ENCODE measurements at regions not wholly inside any gene's neighbourhood (a gene's known extent, or its start where the extent isn't known, plus 50 kb on each side); places are given as distances from the start of the nearest gene placed in this dataset.

- POLR2A ChIA-PET: no interaction called here
- CTCF ChIA-PET: interaction anchor here (1.1 to 2.9 kb wide), 5 partner anchors 8 to 403 kb away, joined by 3 to 16 read pairs (median 4); no protein-coding TSS in a partner anchor
- TF ChIP-seq CTCF (IDR thresholded peaks at IDR 0.05; ENCODE audit: insufficient read depth, low read length, missing control alignments): no peak
- H3K4me3 ChIP-seq (ENCODE audit: low read depth, low read length): no peak overlapping the region
- no peak for DNase-seq (ENCODE audit: low read depth, low spot score)
These were observed 111.9 kb upstream of the SIRPG start for GRCh38 chr20:1769491-1769890.

DNA sequence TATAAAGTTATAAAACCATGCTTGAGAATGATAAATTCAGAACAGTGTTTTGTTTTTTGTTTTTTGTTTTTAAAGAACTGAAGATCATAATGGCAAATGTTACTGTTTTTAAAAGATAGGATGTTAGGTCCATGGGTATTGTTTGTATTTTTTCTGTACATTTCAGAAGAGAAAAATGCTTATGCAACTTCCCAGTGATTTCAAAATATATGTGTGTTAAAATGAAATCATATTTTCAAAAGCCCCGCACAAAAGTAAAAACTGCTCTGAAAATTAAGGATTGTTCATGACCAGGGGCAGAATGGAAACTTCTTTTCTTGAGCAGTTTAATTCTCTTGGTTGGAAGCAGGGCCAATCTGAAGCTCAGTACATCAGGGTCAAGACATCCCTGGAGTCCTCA is 109.2 kb upstream of the SIRPG start:
- CTCF ChIA-PET: interaction anchor here (0.9 to 4.3 kb wide), 6 partner anchors 10 to 620 kb away, joined by 3 to 70 read pairs (median 28); no protein-coding TSS in a partner anchor
- POLR2A ChIA-PET: no interaction called here

GRCh38 chr20:1764136-1765033 is 106.8 kb upstream of the SIRPG start:
- ChIA-PET POLR2A (no interaction called here), CTCF (interaction anchor here (0.6 to 4.3 kb wide), 47 partner anchors 8 to 693 kb away, joined by 3 to 70 read pairs (median 4); no protein-coding TSS in a partner anchor)
- peak; percentile 91 for TF ChIP-seq CTCF (IDR thresholded peaks at IDR 0.05; ENCODE audit: insufficient read depth, low read length, missing control alignments)
- peak; percentile 49 for DNase-seq (ENCODE audit: low read depth, low spot score)
- no peak overlapping the region for H3K4me3 ChIP-seq (ENCODE audit: low read depth, low read length)

More for the DNA sequence above, 109.2 kb upstream of the SIRPG start:
- no peak for DNase-seq (ENCODE audit: low read depth, low spot score)
- no peak overlapping the region for H3K4me3 ChIP-seq (ENCODE audit: low read depth, low read length)
- no peak for TF ChIP-seq CTCF (IDR thresholded peaks at IDR 0.05; ENCODE audit: insufficient read depth, low read length, missing control alignments)

DNA sequence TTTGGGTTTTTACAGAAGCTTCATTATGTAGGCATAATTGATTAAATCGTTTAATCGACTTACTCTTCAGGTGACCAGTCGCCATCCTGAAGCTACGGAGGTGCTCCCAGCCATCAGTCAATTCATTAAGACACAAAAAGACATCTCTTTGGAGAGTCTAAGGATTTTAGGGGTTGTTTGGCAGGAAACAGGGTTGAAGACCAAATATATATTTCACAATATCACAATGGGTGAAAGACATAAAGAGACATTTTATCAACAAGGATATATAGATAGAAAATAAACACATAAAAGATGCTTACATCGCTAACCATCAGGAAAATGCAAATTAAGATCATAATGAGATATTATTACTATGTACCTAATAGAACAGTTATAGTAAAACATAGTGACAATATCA is 104.0 kb upstream of the SIRPG start:
- POLR2A ChIA-PET: no interaction called here

DNA sequence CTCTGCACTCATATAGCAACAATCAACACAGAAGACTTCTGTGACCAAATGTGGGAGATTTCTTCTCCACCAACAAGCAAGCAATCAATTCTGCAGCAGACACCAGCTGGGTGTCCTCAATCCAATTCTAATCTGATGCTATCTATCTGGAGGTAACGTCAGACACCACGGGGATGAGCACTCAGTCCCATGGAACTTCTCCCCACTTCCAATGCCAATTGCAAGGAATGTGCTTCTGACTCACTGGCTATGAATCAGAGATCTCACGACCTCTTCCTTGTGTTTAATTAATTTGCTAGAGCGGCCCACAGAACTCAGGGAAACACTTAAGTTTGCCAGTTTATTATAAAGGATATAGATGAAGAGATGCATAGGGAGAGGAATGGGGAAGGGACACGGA is 103.5 kb upstream of the SIRPG start:
- CTCF ChIA-PET: interaction anchor here (0.9 to 2.5 kb wide), 3 partner anchors 16 to 411 kb away, joined by 3 to 10 read pairs (median 8); no protein-coding TSS in a partner anchor
- DNase-seq (ENCODE audit: low read depth, low spot score): peak; percentile 67
- TF ChIP-seq CTCF (IDR thresholded peaks at IDR 0.05; ENCODE audit: insufficient read depth, low read length, missing control alignments): no peak
- no peak overlapping the region for H3K4me3 ChIP-seq (ENCODE audit: low read depth, low read length)
- POLR2A ChIA-PET: no interaction called here

More for the DNA sequence above, 104.0 kb upstream of the SIRPG start:
- no peak for TF ChIP-seq CTCF (IDR thresholded peaks at IDR 0.05; ENCODE audit: insufficient read depth, low read length, missing control alignments)
- CTCF ChIA-PET: interaction anchor here (0.9 to 2.5 kb wide), 3 partner anchors 15 to 411 kb away, joined by 3 to 10 read pairs (median 8); no protein-coding TSS in a partner anchor
- H3K4me3 ChIP-seq (ENCODE audit: low read depth, low read length): no peak overlapping the region
- no peak for DNase-seq (ENCODE audit: low read depth, low spot score)

DNA sequence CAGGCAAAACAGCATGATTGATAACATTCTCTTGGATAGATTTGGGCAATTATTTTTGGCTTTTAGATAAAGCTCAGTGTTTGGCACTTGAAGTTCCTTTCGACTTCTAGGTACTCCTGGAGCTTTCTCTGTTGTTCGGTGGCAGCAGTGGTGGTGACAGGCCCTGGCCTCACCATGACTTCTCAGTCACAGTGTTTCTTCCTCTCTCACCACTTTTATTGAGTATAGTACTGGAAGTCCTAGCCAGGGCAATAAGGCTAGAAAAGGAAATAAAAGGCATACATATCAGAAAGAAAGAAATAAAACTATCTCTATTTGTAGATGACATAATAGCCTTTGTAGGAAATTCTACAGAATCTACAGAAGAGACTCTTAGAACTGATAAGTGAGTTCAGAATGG is 101.2 kb upstream of the SIRPG start:
- POLR2A ChIA-PET: no interaction called here
- CTCF ChIA-PET: interaction anchor here (1.0 to 1.4 kb wide), 4 partner anchors 10 to 255 kb away, joined by 3 to 4 read pairs (median 4); no protein-coding TSS in a partner anchor
- no peak for TF ChIP-seq CTCF (IDR thresholded peaks at IDR 0.05; ENCODE audit: insufficient read depth, low read length, missing control alignments)
- no peak overlapping the region for H3K4me3 ChIP-seq (ENCODE audit: low read depth, low read length)
- no peak for DNase-seq (ENCODE audit: low read depth, low spot score)
